NCI-H345 treated with DMSO at 0.1 percent for 48 hours (cell line): ENCODE measurements at regions not wholly inside any gene's neighbourhood (a gene's known extent, or its start where the extent isn't known, plus 50 kb on each side); places are given as distances from the start of the nearest gene placed in this dataset.
A peak's percentile ranks its signal among the peaks of the same experiment; 100 is the strongest.
"Not testable (repeated sequence)": the region's sequence is repeated elsewhere in the genome, so short reads cannot be mapped to it uniquely, and the experiment has no call there.

Experiments
- DNase-seq: peaks from one replicate; lab custom pipeline; 2025; ENCODE audit not compliant: unreplicated experiment; lab: John Stamatoyannopoulos, UW

DNA sequence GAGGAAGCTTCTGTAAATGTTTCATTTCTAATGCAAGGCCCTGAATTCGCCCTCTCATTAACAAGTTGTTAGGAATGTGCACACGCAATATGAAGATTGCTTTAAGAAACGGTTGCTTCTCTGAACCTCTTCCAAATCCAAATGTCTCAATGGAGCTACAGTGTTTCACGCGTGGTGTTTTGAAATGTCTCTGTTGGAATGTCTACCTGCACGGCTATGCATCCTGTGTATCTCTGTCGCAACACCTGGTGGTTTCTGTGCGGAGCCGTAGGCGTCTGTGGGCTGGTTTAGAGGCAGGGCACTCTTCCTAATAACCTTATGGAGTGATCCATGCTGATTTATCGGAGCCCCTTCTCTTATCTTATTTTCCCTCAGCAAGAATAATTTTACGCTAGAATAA, 1584.2 kb upstream of the SLC10A2 start:
- DNase-seq, result no peak

DNA sequence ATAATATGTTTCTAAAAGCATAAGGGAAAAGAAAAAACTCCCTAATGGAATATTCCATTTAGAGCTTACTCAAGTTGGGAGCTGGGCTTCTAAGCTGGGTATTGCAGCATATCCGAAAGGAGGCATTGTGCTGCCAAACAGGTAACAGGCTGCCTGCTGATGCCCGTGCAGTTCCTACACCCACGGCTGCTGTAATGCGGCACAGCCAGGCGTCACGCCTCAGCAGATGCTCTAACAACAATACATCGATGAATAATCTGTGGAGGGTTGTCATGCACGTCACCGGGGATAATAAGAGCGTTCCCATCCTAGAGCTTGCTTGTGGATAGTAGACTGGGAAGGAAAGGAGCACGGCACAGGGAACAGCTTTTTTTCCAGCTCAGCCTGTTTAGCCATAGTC, 1582.1 kb upstream of the SLC10A2 start:
- DNase-seq, result peak; percentile 56

DNA sequence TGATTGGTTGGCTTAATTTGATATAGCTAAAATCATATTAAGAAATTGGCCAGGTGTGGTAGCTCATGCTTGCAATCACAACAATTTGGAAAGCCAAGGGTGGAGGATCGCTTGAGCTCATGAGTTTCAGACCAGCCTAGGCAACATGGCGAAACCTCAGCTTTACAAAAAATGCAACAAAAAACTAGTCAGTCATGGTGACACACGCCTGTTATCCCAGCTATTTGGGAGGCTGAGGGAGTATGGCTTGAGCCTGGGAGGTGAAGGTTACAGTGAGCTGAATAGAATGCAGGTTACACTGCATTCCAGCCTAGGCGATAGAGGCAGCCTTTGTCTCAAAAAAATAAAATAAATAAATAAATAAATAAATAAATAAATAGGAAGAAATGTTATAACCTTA, 1579.6 kb upstream of the SLC10A2 start:
- no peak for DNase-seq

DNA sequence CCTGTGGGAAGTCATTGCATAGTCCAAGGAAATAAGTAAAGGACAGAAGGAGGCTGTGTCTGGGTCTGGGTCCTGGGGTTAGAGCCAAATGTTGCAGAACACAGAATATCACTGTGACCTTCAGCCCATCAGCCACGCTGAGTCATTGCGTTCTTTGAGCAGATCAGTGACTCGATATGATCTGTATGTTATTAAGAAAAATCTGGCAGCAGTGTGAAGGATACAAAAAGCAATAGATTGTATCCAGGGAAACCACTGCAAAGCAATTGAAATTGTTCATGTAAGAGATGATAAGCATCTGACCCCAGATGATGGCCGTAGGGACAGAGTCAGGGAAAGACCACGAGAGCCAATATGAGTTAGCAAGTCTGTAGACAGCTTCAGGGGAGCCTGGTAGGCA, 1575.1 kb upstream of the SLC10A2 start:
- no peak for DNase-seq

DNA sequence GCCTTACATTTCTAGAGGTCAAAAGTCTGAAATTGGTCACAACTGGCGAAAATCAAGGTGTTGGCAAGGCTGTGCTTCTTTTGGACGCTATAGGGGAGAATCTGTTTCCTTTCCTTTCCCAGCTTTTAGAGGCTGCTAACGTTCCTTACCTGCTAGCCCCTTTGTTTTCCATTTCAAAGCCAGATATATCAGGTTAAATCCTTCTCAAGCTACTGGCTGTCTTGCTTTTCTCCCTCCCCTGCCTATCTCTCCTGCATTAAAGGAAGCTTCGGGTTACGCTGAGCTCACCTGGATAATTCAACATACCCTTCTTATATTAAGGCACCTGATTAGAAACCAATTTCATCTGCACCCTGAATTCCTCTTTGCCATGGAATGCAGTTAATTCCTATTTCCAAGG, 1569.7 kb upstream of the SLC10A2 start:
- no peak for DNase-seq

DNA sequence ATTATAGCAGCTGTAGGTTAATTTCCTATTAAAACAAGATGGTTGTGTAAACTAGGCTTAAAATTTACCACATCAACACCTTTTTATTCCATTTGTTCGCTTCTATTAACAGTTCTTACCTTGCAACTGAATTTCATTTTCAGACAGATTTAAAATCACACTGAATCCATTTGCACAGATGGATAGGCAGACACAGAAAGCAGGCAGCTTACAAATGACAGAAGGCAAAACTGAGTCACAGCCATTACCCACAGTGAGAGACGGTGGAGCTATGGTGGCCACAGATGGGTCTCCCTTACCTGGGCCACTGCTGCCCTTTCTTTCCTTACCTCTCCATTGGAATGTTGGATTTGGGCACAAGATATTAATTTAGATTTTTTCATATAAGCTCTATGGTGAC, 1567.8 kb upstream of the SLC10A2 start:
- no peak for DNase-seq

DNA sequence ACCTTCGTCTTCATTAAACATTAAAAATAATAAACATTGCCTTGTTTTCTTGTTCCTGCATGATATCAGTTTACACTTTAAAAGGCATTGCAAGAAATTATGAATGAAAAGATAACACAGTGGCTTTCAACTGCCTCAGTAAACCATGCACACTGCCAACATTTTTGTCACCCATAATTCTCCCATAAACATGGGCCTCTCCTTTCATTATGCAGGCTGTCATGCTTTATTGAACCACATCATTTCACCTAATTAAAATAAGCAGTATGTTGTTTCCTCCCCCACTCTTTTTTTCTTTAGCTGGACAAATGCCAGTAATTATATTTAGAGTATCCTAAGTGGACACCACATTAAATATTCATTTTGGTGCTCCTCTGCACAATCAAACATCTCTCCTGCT, 1566.5 kb upstream of the SLC10A2 start:
- DNase-seq, result peak; percentile 11

DNA sequence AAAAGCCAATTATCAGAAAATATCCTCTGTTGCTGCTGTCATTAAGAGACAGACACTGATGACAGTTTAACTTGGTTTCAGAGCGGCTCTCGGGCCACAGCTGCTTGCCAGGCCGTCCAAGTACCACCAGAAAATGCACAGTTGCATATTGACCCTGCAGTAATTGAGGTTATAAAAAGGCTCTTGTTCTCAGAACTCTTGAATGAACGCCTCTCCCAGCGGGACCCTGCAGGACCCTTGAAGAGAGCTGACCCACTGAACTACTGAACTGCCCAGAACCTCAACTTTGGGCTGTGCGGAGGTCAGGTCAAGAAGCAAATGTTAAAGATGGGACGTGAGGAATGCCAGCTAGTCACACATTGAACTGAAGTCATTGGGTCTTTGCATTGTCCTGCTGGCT, 1559.0 kb upstream of the SLC10A2 start:
- DNase-seq, result no peak

DNA sequence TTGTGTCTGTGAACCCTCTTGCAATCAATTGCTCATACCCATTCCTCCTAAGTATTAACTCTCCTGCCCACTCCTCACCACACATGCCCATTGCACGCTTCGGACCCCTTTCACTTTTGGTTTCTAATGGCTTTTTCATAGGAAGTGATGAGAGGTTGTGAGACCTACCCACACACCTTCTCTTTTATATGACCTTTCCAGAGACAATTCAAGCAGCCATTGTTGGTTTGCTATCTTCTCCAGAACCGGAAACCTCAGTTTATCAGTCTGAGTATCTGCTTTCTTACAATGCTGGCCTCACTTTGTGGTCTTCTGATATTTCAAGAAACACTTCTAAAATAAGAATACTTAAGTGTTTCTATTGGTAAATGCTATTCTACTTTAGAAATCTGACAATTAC, 1550.8 kb upstream of the SLC10A2 start:
- DNase-seq, result no peak

DNA sequence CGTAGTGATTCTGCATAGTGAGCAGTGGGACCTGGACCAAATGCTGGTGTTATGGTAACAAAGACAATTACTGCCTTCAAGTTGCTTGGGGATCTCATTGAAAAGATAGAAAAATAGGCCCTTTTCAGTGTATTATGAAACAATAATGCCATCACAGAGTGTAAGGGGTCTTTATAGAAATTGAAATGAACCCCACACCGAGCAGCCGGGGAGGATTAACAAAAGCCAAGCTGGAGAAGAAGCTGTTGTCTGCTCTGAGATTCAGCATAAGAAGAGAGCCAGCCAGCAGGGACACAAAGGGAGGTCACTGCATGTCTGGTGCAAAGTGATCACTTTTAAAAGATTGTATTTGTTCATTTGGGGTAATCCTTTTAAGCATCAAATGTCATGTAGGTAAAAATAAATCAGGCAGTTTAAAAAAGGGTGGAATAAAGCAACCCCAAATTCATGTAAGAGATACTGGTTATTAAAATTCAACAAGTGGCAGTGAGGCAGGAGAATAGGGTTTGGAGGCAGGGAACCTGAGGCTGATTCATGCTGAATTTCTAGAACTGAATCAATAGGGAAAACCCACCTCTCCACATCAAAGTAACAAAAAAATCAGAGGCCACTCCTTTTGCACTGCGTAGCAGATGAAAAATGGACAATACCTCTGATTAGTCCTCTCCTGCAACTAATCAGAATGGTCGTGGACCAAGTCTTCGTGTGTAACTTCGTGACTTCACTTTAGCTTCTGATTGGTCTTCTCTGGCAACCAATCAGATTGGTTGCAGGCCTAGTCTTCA, 1548.3 kb upstream of the SLC10A2 start:
- DNase-seq, result no peak

DNA sequence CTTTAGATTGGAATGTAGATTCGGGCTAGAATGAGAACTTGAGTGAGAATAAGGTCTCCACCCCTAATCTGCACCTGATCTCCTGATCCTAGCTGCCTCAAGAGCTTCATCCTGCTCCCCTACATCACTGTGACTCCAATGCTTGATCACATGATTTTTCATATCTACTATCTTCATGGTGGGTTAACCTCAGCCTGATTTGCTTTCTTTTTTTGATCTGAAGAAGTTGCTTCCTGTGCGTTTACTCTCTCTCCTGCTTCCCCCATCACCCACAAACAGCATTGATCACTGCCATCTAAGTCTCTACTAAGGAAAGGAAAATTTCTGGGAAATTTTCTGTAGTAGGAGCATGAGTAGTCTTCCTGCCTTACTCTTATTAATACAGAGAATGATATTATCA, 1542.1 kb upstream of the SLC10A2 start:
- DNase-seq, result no peak

DNA sequence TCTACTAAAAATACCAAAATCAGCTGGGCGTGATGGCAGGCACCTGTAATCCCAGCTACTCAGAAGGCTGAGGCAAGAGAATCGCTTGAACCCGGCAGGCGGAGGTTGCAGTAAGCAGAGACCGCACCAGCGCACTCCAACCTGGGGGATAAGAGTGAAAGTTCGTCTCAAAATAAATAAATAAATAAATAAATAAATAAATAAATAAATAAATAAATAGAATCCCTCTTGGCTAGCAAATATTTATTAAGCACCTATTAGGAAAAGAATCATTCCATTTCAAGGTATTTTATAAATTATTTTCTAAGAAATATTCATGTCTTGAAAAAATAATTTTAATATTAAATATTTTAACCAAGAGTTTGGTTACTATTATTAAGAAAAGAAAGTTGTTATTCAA, 1539.2 kb upstream of the SLC10A2 start:
- DNase-seq, result not testable (repeated sequence)

DNA sequence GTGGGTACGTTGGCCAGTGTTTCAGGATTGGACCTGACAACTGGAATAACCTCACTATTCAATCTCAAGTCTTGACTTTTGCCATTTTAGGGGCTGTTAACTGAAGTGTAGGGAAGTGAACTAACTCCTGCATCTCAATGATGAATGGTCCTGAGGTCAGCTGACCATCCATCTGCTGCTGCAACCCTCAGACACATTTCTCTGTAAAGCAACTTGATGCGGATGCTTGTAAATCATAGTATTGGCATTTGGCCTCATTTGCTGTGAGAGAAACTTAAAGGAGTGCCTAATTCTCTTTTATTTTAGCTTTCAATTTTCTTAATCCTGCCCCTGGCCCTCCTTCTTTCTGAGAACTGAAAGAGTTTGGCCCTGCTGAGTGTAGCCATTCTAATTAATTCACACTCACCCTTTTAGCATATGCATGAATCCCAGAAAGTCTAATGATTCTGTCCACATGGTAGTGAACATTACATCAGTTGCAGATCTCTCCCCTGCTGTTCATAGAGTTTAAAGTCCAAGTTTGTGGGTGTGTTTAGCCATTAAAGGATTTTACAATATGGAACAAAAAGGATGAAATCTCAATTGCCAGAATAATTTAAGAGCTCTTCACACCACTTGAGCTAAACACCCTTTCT, 1531.4 kb upstream of the SLC10A2 start:
- DNase-seq, result no peak

DNA sequence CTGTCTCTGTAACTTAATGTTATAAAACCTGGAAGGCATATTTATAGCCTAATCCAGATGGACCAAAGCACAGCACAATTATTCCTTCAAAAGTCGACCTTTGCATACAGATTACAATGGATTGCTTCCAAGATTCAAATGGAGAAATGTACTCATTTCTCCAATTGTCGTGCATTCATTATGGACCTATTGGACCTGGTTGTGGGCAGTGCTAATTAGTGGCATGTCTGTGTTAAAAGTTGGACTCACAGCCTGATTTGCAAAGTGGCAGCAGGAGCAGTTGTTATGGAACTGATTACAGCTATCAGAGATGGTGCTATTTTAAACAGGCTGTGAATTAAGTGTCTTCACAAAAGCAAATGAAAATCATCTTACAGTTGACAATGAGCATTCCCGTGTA, 1529.3 kb upstream of the SLC10A2 start:
- DNase-seq, result no peak

DNA sequence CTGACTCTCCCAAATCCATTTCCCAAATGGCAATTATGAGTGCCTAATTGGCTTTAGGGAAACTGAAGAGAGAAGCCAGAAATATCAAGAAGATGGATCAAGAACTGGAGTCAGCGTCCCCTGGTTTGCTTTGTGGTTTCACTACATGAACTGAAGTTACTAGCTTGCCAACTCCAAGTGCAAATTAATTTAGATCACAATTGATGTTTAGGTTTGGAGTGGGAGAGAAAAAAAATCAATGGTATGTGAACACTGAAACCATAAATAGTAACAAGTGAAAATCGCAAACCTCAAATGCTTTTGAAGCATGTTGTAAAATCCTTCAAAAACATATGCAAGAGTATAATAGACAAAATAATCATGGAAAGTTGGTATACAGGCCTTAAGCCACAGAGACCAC, 1528.6 kb upstream of the SLC10A2 start:
- DNase-seq, result no peak

DNA sequence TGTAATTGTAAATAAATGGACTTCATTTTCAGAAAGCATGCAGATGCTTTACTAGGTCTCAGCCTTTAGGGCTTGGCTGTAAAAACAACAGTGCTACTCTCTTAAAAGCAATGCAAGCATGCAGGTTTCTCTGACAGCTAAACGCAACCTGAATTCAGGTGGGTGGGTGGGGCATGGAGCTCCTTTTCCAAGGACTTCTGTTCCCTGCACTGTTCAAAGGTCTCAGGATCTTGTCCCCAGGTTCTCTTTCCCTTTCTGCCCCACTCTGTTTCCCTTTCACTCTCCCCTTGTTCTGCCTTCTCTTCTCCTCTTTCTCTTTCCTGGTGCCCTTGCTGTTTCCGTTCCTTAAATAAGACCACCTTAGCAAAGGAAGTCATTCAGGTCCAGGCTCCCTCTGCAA, 1527.5 kb upstream of the SLC10A2 start:
- DNase-seq, result no peak

DNA sequence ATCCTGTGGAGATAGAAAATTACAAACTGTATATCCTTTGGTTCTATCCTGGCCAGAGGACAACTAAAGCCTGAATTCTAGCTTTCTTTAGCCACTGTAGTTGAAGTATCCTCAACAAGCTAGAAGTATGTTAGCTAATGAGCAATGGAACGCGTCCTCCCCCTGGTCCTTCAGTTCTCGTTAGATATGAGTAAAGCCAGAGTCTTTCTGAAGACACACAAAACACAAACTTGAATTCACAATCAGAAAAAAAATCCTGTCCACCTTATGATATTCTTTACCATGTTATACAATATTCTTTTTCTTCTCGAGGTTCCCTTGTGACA, 1527.0 kb upstream of the SLC10A2 start:
- no peak for DNase-seq

DNA sequence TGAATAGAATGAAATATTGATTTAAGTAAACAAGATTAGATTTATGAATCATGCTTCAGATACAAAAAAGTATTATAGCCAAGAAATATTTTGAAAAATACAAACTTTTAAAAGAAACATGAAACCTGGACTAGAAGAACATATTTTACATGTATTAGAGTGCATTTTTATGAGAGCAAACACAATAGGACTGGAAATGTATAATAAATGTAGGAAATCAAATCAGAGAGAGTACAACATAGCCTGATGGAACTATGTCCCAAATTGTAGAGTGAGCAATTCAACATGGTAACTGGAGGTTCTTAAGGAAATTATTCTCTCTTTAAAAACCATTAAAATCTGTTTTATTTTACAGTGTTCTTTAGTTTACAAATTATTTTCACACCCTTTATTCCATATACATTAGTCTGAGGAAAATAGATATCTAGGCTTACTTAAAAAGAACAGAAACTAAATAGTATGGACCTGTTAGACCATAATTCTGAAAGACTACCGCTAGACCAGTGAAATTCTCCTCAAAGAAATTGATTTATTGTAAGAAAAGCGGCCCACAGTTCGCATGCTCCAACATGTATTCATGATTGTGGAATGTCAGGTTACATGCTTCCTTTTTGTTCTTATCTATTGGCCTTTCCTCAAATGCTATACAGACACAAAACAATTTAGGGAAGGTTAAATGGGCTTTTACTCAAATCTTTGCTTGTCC, 1526.5 kb upstream of the SLC10A2 start:
- no peak for DNase-seq

DNA sequence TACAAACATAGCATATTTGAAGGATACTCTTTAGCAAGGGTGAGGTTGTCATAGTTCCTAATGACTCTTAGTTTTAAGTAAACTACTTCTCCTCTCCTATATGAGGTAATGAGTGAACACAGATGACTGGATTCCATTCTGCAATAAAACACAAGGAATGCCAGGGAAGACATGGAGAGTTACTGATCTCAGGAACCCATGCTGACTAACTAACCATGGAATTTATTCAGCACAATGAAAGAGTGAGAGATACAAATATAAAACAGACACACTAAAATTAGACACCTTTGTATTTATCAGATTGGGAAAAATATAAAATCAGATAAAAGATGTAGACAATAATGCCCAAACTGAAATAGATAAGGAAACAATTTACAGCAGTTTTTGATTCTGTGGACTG, 1525.9 kb upstream of the SLC10A2 start:
- DNase-seq, result no peak

DNA sequence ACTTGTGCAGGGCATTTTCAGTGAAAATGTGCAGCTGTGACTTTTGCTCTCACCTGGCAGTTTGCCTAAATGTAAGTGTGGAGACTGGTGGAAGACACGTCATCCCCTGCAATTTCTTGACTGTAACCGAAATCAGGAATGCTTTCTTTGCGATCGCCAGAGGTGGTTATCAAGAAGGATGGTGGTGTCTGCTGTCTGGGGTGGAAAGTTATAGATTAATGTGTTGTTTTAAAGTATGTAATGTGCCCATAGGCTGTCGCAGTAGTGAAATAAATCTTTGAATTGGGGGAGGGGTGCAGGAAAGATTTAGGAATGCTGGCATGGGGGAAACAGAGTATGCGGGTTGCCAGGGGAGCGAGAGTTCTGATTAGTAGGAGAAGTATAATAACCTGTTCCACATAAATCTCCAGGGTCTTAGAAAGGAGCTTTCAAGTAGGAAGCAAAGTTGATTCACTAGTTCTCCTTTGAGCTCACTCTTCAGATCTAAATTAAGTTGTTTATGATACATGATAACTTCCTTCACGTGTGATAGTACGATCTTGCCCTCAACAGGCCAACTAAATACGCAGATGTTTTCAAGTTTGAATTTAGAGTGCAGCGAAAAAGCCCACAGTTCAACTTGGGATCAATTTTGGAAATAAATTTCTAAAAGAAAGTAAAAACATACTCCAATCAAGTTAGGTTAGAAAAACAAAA, 1520.0 kb upstream of the SLC10A2 start:
- DNase-seq, result no peak

DNA sequence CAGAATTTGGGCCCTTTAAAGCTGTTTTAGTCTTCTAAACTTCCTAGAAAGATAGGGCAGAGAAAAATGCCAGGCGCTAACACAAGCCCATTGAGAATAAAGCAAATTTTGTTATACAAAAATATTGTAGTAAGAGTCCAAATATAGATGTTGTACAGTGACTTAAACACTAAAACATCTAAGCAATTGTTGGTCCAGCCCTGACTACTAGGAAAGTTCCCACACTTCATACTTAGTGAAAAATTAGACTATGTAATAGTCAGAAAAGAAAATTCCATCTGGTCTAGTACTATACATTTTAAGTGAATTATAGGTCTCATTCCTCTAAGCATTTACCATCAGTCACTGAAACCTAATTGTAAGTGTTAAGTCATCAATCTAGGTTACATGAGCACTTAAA, 1518.3 kb upstream of the SLC10A2 start:
- DNase-seq, result no peak

DNA sequence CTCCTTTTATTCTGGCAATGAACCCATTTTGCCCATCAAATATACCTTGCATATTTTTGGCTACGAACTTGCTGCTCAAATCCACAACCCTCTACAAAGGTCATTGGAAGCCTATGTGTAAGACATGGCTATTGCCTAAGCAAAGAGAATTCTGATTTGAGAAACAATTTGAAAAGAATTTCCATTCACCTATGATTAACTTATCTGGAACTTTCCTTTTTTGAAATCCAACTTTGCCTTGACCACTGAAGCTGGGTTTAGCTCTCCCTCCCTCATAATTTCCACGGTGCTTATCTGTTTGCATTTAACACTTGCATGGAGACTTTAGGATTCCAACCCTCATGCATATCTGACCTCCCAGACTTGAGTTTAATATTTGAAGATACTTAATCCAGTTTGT, 1514.7 kb upstream of the SLC10A2 start:
- DNase-seq, result no peak
